Activated CD8-positive, alpha-beta memory T cell treated with anti-CD3 and anti-CD28 coated beads for 4 hours (primary cell): ENCODE measurements at regions not wholly inside any gene's neighbourhood (a gene's known extent, or its start where the extent isn't known, plus 50 kb on each side); places are given as distances from the start of the nearest gene placed in this dataset.

Experiments used
- DNase-seq, 2 donors: peaks; one replicate each; pipeline ENCODE4 v3.0.0-alpha.2; 2020; ENCODE audit warnings: low read depth in 2 of 2

DNA sequence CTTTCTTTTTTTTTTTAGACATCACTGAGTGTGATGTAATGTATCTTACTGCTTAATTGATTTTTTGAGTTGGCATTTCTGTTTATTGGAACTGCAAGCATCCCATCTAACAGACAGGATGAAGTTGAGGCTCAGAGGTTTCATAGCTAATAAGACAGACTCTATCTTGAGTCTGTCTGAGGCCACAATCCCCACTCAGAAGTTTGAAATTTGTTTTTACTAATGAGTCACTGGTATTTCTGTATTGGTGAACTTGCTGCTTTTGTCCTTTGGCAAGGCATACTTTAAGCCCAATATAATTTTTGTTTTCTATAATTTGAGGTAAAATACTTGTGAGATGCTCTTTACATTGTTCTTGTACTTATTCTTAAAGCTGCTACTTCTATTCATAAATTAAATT, 491.2 kb downstream of the PSAT1 start:
- no peak for DNase-seq

GRCh38 chr9:78791779-78792178, 494.9 kb downstream of the PSAT1 start:
- DNase-seq: no peak

GRCh38 chr9:78792745-78793144, 495.8 kb downstream of the PSAT1 start:
- no peak for DNase-seq

GRCh38 chr9:78805771-78806170, 508.8 kb downstream of the PSAT1 start:
- DNase-seq: no peak

DNA sequence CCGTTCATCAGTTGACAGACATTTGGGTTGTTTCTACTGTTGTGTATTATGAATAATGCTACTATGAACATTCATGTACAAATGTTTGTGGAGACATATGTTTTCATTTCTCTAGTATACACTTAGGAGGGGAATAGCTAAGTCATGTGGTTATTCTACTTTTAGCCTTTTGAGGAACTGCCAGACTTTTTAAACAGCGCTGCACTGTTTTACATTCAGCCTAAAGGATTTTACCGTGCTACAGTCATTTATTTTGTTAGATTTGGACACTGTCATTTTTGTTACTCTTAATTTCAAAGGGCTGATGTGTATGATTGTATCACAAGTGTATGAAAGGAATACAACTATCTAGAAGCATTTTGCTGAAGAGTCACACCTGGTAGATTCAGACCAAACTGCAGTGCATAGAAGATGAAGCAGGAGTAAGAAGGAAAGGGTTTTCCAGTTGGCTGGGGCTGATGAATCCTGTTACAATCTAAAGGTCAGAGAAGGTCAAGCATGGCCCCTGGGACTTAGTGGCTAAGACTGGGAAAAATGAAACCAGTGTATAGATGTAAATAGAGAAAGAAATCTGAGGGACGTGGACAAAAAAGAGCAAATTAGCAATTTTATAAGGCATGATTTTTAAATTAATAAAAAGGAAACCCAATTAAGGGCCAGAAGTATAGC, 509.7 kb downstream of the PSAT1 start:
- no peak for DNase-seq

GRCh38 chr9:78807286-78807685, 510.4 kb downstream of the PSAT1 start:
- no peak for DNase-seq

- DNase-seq: no peak
Measured at GRCh38 chr9:78808048-78808447, 511.1 kb downstream of the PSAT1 start.

DNA sequence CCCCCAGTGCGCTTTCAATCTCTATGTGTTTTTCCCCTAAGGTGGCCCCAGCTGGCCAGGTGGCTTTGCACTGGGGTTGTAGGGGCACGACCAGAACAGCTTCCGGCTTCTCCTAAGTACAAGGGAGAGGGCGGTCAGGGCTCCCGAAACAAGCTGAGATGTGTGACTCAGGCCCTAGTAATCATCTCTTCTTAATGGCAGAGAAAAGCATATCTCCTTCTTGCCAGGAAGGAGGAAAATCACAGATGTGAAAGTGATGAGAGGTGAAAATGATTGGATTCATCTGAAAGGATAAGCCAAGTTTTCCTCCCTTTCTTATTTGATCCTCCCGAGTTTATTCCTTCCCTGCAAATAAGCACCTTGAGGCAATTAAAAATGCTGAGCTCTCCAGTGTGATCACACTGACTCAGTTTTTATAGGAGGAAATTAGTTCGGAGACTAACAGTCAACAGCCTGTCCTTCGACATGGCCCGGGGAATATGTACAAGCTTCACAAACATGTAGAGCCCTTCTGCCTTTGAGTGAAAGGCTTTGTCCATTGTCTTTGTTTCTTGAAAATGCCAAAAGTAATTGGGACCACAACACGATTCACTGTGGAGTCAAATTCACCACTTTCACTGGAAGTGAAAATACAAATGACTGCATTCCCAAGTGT, 514.8 kb downstream of the PSAT1 start:
- DNase-seq: no peak

DNA sequence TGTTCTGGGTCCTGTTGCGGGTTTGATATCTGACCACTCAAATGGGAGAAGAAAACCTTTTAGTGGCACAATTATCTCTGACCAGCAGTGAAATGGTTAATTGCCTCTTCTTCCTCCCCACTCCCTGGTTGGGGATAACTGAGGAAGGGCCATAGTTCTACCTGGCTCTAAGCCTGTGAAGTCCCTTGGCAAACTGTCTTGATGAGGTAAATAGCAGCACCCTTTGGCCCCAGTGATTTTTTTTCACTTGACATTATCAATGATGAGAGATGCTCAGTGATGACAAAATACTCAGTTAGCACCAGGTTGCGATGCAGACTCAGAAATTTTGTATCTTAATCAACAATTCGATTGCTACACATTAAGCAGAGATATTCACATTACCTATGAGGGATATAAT, 515.7 kb downstream of the PSAT1 start:
- DNase-seq: no peak

- DNase-seq: no peak
Measured at GRCh38 chr9:78813602-78814180, 516.8 kb downstream of the PSAT1 start.

DNA sequence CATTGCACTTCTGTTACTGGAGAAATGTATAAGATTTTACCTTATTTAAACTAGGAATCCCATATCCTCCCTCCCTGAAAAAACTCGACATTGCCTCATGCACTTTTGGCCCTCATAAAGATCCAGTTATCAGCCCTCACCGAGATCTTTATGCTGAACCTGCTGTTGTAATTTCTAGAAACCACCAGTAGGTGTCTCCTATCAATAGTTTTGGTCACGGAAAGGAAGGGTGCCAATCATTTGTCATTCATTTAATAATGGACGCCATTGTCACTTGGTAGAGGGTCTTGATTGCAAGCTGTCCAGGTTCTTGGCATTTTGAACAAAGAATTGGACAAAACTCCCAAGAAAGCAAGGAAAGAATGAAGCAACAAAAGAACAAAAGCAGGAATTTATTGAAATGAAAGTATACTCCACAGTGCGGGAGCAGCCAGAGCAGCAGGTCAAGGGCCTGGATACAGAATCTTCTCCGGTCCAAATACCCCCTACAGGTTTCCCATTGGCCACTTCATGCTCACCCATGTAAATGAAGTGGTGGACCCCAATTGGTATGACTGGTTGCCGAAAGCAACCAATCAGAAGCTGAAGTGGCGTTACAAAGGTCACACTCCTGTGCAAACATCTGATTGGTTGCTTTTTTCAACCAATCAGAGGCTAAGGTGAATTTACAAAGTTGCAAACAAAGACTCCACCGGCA, 524.3 kb downstream of the PSAT1 start:
- DNase-seq: no peak

DNA sequence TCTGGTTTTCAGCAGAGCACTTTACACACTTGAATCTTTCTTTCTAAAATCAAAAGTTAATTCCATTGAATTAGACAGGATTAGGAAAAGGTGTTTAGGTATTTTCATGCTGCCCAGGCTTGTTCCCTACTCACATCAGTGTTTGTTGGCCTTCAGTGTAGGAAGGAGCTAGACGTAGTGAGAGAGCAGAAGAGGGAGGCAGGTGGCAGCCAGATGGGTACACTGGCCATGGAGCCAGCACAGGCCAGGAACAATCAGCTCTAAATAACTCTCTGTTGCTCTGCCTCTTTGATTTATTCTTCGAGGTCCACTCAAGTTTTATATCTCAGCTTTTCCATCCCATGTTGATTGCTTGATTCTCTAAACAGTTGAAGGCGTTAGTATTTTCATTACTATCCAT, 529.6 kb downstream of the PSAT1 start:
- no peak for DNase-seq

DNA sequence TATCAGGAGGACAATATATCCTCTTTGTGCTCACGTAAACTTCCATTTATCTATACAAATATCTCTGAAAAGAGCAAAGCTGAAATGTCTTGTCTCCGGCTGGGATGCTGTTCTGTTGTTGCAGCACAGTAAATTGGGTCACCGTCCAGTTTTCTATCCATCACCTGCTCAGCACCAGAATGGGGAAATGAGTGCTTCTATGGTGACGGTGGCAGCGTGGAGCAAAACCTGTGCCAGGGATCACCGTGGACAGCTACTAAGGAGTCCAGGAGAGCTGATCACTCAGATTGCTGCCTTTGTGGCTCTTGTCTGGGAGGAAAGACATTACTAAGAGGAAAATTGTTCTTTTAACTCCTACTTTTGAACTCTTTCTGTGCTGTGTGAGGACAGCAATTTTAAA, 531.6 kb downstream of the PSAT1 start:
- DNase-seq: no peak

- DNase-seq: no peak
Measured at GRCh38 chr9:78830301-78830700, 533.4 kb downstream of the PSAT1 start.

DNA sequence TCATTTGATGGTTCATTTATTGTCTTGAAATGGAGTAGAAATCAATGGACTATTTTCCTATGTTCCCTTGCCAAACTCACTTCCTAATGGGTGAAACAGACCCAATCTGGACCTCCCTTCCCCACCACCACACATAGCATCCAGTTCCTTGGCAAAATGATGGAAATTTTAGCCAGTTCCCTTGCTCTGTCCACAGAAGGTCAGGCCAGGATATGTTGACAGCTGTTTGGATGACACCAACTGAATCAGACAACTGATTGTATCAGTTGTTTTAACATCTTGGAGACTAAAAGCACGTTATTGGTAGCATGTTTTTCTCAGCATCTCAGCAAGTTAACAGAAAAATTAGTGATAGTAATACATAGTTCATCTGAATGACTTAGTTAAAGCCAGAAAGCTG, 534.8 kb downstream of the PSAT1 start:
- DNase-seq: no peak

- DNase-seq: no peak
Measured at GRCh38 chr9:78835928-78836450, 539.1 kb downstream of the PSAT1 start.

DNA sequence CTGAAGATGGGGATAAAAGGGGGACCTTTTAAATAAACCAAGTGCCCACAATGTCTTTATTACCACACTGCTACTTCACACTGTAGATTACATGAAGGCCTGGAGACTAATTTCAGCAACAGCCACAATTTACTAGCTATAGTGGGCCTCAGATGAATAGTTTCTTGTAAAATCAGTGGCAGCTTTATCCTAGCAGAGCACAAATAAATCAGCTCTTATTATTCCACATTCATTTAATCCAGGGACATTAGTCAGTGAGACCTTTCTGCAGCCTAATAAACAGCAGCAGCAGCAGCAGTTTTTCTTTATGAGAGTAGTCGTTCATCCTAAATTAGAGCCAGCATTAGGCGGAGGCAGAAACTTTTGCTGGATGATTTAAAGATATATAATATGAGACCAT, 542.3 kb downstream of the PSAT1 start:
- DNase-seq: no peak

DNA sequence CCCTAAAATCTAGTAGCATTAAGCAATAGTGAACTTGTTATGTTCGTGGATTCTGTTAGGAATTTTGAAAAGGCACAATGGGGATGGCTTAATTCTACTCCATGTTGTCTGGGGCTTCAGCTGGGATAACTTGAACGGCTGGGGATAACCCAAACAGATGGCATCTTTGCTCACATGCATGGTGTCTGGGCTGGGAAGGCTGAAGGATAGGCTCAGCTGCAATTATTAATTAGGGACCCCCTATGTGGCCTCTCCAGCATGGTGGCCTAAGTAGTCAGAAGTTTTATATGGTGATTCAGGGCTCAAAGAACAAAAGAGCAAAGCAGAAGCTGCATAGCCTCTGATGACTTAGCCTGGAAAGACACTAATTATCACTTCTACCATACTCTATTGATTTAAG, 551.1 kb downstream of the PSAT1 start:
- DNase-seq: no peak

GRCh38 chr9:78856144-78856543, 559.2 kb downstream of the PSAT1 start:
- no peak for DNase-seq

DNA sequence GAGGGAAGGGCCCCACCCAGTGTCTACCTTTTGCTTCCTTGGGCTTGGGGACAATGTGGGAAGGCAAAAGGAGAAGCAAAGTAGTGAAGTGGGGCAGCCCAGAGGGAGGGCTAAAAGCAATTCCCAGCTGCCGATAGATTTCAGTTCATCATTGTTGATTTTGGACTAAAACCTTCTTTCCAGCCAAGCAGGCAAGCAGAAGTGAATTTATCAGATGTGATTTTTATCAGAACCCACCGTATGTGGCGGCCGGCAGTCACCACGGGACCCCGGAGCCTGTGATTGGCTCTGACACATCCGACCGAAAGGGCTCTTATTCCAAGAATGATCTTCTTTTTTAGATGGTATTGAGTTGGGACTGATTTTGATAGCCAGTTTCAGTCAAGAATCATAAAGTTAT, 559.9 kb downstream of the PSAT1 start:
- DNase-seq: no peak

- no peak for DNase-seq
Measured at GRCh38 chr9:78857373-78858225, 560.7 kb downstream of the PSAT1 start.

- DNase-seq: no peak
Measured at GRCh38 chr9:78858266-78858665, 561.3 kb downstream of the PSAT1 start.
